HepG2 (cell line): ENCODE measurements at regions not wholly inside any gene's neighbourhood (a gene's known extent, or its start where the extent isn't known, plus 50 kb on each side); places are given as distances from the start of the nearest gene placed in this dataset.

Experiments
- ATAC-seq: fragments of 200-7000 bp; cut with Tn5 transposase; 3 replicates; pipeline ENCODE4 v1.9.1; 2020; ENCODE audit warnings: mild to moderate bottlenecking, moderate library complexity
- BruUV-seq: library from RNA; stranded (reverse); fragments of 400-500 nt; replicated peaks from 2 replicates; lab custom pipeline; 2021; lab: Mats Ljungman, UMichigan
- CTCF ChIA-PET: fragments of 300-600 bp; formaldehyde crosslinking; extraction: SDS; loops from one replicate; lab custom pipeline; 2021; ENCODE audit warnings: low total read pairs, inconsistent platforms, low intra/inter-chr PET ratio; lab: Yijun Ruan, JAX
- POLR2A ChIA-PET: fragments of 350-600 bp; sonication (Branson Sonifier 250); formaldehyde crosslinking; loops from one replicate; lab custom pipeline; 2020; ENCODE audit warnings: antibody characterized with exemption, inconsistent platforms; lab: Yijun Ruan, JAX
- DNase-seq: peaks from one replicate; pipeline ENCODE4 v3.0.0-alpha.2; 2015; ENCODE audit warnings: low spot score
- FAIRE-seq: peaks from 3 replicates; lab custom pipeline; 2011; peaks lifted over from hg19 to GRCh38; lab: Jason Lieb, UNC
- H2AFZ ChIP-seq: one replicate; pipeline ENCODE4 v1.6.1; 2011; ENCODE audit warnings: low read length, inconsistent platforms
- H3K27ac ChIP-seq: fragments of 300-600 bp; 3 replicates; pipeline ENCODE4 v1.8.0; 2011; ENCODE audit warnings: mixed run types, mild to moderate bottlenecking, mixed read lengths, low read length, inconsistent platforms; ENCODE audit not compliant: insufficient read depth; ENCODE audit errors: extremely low read length
- H3K27me3 ChIP-seq, 2 experiments: fragments of 200-600 bp in 1 of 2; 2 replicates in 1 of 2; 3 replicates in 1 of 2; pipeline versions ENCODE4 v1.6.0 to v1.8.0; 2011; ENCODE audit warnings: low read length in 2 of 2, mild to moderate bottlenecking in 2 of 2, moderate library complexity in 2 of 2, inconsistent platforms in 1 of 2; ENCODE audit not compliant: insufficient read depth in 2 of 2, control insufficient read depth in 1 of 2
- H3K36me3 ChIP-seq, 2 experiments: fragments of 200-600 bp in 1 of 2; replicated peaks in 1 of 2; 2 replicates in 1 of 2; 3 replicates in 1 of 2; pipeline versions ENCODE4 v1.5.1 to v1.8.0; 2011; ENCODE audit warnings: low read length in 2 of 2, inconsistent platforms in 1 of 2; ENCODE audit not compliant: insufficient read depth in 2 of 2, control insufficient read depth in 1 of 2
- H3K4me1 ChIP-seq: 2 replicates; pipeline ENCODE4 v1.5.1; 2012; ENCODE audit warnings: low read length, inconsistent platforms; ENCODE audit not compliant: insufficient read depth
- H3K4me2 ChIP-seq: 2 replicates; pipeline ENCODE4 v1.6.0; 2011; ENCODE audit warnings: low read depth, low read length, inconsistent platforms
- H3K4me3 ChIP-seq, 3 experiments: fragments of 200-600 bp in 1 of 3; sonication (generic), shearing (Covaris generic) in 1 of 3; replicated peaks in 1 of 3; 2 replicates each; pipeline ENCODE4 v1.5.1; 2011 to 2016; ENCODE audit warnings: low read length in 3 of 3, inconsistent platforms in 2 of 3, low read depth in 2 of 3, mild to moderate bottlenecking in 2 of 3, control low read depth in 1 of 3, mixed read lengths in 1 of 3; ENCODE audit not compliant: insufficient read depth in 1 of 3
- H3K79me2 ChIP-seq: one replicate; pipeline ENCODE4 v1.6.1; 2011; ENCODE audit warnings: low read length, inconsistent platforms; ENCODE audit not compliant: insufficient read depth
- H3K9ac ChIP-seq: 2 replicates; pipeline ENCODE4 v1.6.0; 2011; ENCODE audit warnings: mild to moderate bottlenecking, low read depth, low read length, inconsistent platforms; ENCODE audit not compliant: insufficient read depth
- H3K9me3 ChIP-seq: 2 replicates; pipeline ENCODE4 v1.5.1; 2012; ENCODE audit warnings: mild to moderate bottlenecking, low read length
- H4K20me1 ChIP-seq: 2 replicates; pipeline ENCODE4 v1.6.0; 2011; ENCODE audit warnings: inconsistent platforms, mild to moderate bottlenecking, low read length, moderate library complexity; ENCODE audit not compliant: insufficient read depth
- CREB3 ChIP-seq: sonication (generic); formaldehyde crosslinking; IDR thresholded peaks from 2 replicates; pipeline ENCODE4 v1.5.0; 2020; ENCODE audit warnings: missing genetic modification reagents
- E2F5 ChIP-seq: sonication (generic); formaldehyde crosslinking; conservative IDR thresholded peaks from 2 replicates; pipeline ENCODE4 v1.4.0; 2020; ENCODE audit warnings: missing genetic modification reagents
- EED ChIP-seq: sonication (generic); formaldehyde crosslinking; IDR thresholded peaks from 2 replicates; pipeline ENCODE4 v1.5.0; 2020; ENCODE audit warnings: mild to moderate bottlenecking, missing genetic modification reagents
- FOXA1 ChIP-seq, 2 experiments: fragments of 450-650 bp in 1 of 2; sonication (generic) in 1 of 2; formaldehyde crosslinking in 1 of 2; IDR thresholded peaks; 2 replicates each; pipeline versions ENCODE4 v1.4.0 to v1.6.1; 2016 to 2020; ENCODE audit warnings: missing genetic modification reagents in 1 of 2
- HOXA3 ChIP-seq: sonication (generic); formaldehyde crosslinking; IDR thresholded peaks from 2 replicates; pipeline ENCODE4 v1.5.0; 2020; ENCODE audit warnings: missing genetic modification reagents
- MTA1 ChIP-seq: sonication (generic); formaldehyde crosslinking; IDR thresholded peaks from 2 replicates; pipeline ENCODE4 v1.4.0; 2020; ENCODE audit warnings: missing genetic modification reagents, mild to moderate bottlenecking, borderline replicate concordance
- PAXIP1 ChIP-seq: sonication (generic); formaldehyde crosslinking; conservative IDR thresholded peaks from 2 replicates; pipeline ENCODE4 v1.4.0; 2020; ENCODE audit warnings: mild to moderate bottlenecking, missing genetic modification reagents, moderate library complexity
- ZNF205 ChIP-seq: IDR thresholded peaks from 2 replicates; pipeline ENCODE4 v1.6.1; 2018; ENCODE audit warnings: missing biosample characterization, missing genetic modification reagents
- ZNF230 ChIP-seq: sonication (generic); formaldehyde crosslinking; IDR thresholded peaks from 2 replicates; pipeline ENCODE4 v1.4.0; 2020; ENCODE audit warnings: mild to moderate bottlenecking, missing genetic modification reagents
- ZNF281 ChIP-seq: sonication (generic); formaldehyde crosslinking; IDR thresholded peaks from 2 replicates; pipeline ENCODE4 v1.4.0; 2020; ENCODE audit warnings: missing genetic modification reagents, borderline replicate concordance
- ZNF292 ChIP-seq: sonication (generic); formaldehyde crosslinking; IDR thresholded peaks from 2 replicates; pipeline ENCODE4 v1.8.1; 2022; ENCODE audit warnings: mild to moderate bottlenecking, low read depth, missing genetic modification reagents, borderline replicate concordance
- ZNF331 ChIP-seq: sonication (generic); formaldehyde crosslinking; IDR thresholded peaks from 2 replicates; pipeline ENCODE4 v1.4.0; 2020; ENCODE audit warnings: missing genetic modification reagents
- ZNF839 ChIP-seq: sonication (generic); formaldehyde crosslinking; IDR thresholded peaks from 2 replicates; pipeline ENCODE4 v1.4.0; 2020; ENCODE audit warnings: missing genetic modification reagents, mild to moderate bottlenecking, borderline replicate concordance
- WGBS: methylation state at CpG from one replicate; pipeline ENCODE4 v1.1.6; 2017; ENCODE audit warnings: low lambda C conversion rate; 5-methylcytosine and 5-hydroxymethylcytosine counted together
- in situ Hi-C: cut with HindIII; loops from 2 replicates; pipeline ENCODE4 v1.10.0; 2017; ENCODE audit warnings: low pct_unique_long_range_greater_than_20kb; ENCODE audit not compliant: extremely low pct_ligation_motif_present
- intact Hi-C: fragments of 100-400 bp; cut with micrococcal nuclease; formaldehyde crosslinking; loops from one replicate; pipeline ENCODE4 v1.10.0; 2022; ENCODE audit not compliant: unreplicated experiment

GRCh38 chr4:72846280-72847111 lies 223.0 kb downstream of the COX18 start:
- H3K4me2 ChIP-seq, result no peak overlapping the region
- intact Hi-C loops, result no loop called here
- no peak overlapping the region for H3K4me3 ChIP-seq
- no peak overlapping the region for H3K9ac ChIP-seq
- CTCF ChIA-PET, result no interaction called here
- no peak overlapping the region for H2AFZ ChIP-seq
- in situ Hi-C loops, result no loop called here
- no TSS peak for BruUV-seq
- H4K20me1 ChIP-seq, result no peaks in the 10 kb centered on the region
- FAIRE-seq (no peak), DNase-seq (peak; percentile 17), ATAC-seq (no peak)
- no peaks in the 10 kb centered on the region for H3K4me1 ChIP-seq
- H3K27me3 ChIP-seq, result no peaks in the 10 kb centered on the region
- H3K27ac ChIP-seq, result no peak overlapping the region
- no peaks in the 10 kb centered on the region for H3K9me3 ChIP-seq
- no peaks in the 10 kb centered on the region for H3K36me3 ChIP-seq
- WGBS, result 5% methylated on average over 4 of the region's 12 CpGs
- no peaks in the 10 kb centered on the region for H3K79me2 ChIP-seq
- TF ChIP-seq E2F5 (CRISPR knock-in tag) (no peak), MTA1 (no peak), ZNF281 (CRISPR knock-in tag) (peak; percentile 16; the same call in 1 of the 2 replicates), ZNF331 (CRISPR knock-in tag) (peak; percentile 98), HOXA3 (CRISPR knock-in tag) (no peak), EED (no peak), PAXIP1 (CRISPR knock-in tag) (no peak), FOXA1 (IDR thresholded peaks at IDR 0.05) (no peak), FOXA1 (CRISPR knock-in tag; IDR thresholded peaks at IDR 0.05) (peak; percentile 16; the same call in 1 of the 2 replicates), ZNF839 (CRISPR knock-in tag) (no peak), ZNF230 (CRISPR knock-in tag) (no peak), ZNF292 (CRISPR knock-in tag) (no peak), CREB3 (CRISPR knock-in tag) (no peak), ZNF205 (CRISPR knock-in tag) (peak; percentile 80; the same call in 1 of the 2 replicates)
- POLR2A ChIA-PET, result no interaction called here
